ENCODE measurements at regions not wholly inside any gene's neighbourhood (a gene's known extent, or its start where the extent isn't known, plus 50 kb on each side); places are given as distances from the start of the nearest gene placed in this dataset.
A peak's percentile ranks its signal among the peaks of the same experiment; 100 is the strongest.

GRCh38 chr6:100171533-100172321, 177.7 kb upstream of the MCHR2 start:
- peaks cover 6% of the 10 kb centered on the region for H3K4me1 ChIP-seq (ENCODE audit: low read depth)

GRCh38 chr6:100168148-100168547, 174.1 kb upstream of the MCHR2 start:
- no peak overlapping the region for H3K27ac ChIP-seq
- TF ChIP-seq CTCF (IDR thresholded peaks at IDR 0.05; ENCODE audit: low read depth, low read length): no peak
- no peak overlapping the region for H3K4me3 ChIP-seq
- no peaks in the 10 kb centered on the region for H3K9me3 ChIP-seq (ENCODE audit: low read depth)
- peaks cover 3% of the 10 kb centered on the region for H3K4me1 ChIP-seq (ENCODE audit: low read depth)
- H3K27me3 ChIP-seq: no peaks in the 10 kb centered on the region
- no peaks in the 10 kb centered on the region for H3K36me3 ChIP-seq
- DNase-seq (ENCODE audit: low read depth in 1 of 2, low spot score in 1 of 2): no peak

More at GRCh38 chr6:100171533-100172321, 177.7 kb upstream of the MCHR2 start:
- DNase-seq (ENCODE audit: low read depth in 1 of 2, low spot score in 1 of 2): peak in 1 of 2 donors; percentile 52
- H3K9me3 ChIP-seq (ENCODE audit: low read depth): no peaks in the 10 kb centered on the region
- no peak overlapping the region for H3K4me3 ChIP-seq
- H3K27ac ChIP-seq: no peak overlapping the region
- H3K27me3 ChIP-seq: no peaks in the 10 kb centered on the region
- no peaks in the 10 kb centered on the region for H3K36me3 ChIP-seq
- no peak for TF ChIP-seq CTCF (IDR thresholded peaks at IDR 0.05; ENCODE audit: low read depth, low read length)

- Histone ChIP-seq H3K4me3 (no peak overlapping the region), H3K4me1 (ENCODE audit: low read depth) (peaks cover 5% of the 10 kb centered on the region)
Observed at GRCh38 chr6:100167585-100167984, 173.6 kb upstream of the MCHR2 start.

GRCh38 chr6:100166956-100167355, 172.9 kb upstream of the MCHR2 start:
- H3K27ac ChIP-seq: no peak overlapping the region
- H3K4me1 ChIP-seq (ENCODE audit: low read depth): peaks cover 5% of the 10 kb centered on the region
- DNase-seq (ENCODE audit: low read depth in 1 of 2, low spot score in 1 of 2): peak in 1 of 2 donors; percentile 32
- no peak overlapping the region for H3K4me3 ChIP-seq
- no peaks in the 10 kb centered on the region for H3K36me3 ChIP-seq
- H3K9me3 ChIP-seq (ENCODE audit: low read depth): no peaks in the 10 kb centered on the region
- H3K27me3 ChIP-seq: no peaks in the 10 kb centered on the region
- no peak for TF ChIP-seq CTCF (IDR thresholded peaks at IDR 0.05; ENCODE audit: low read depth, low read length)

More at GRCh38 chr6:100167585-100167984, 173.6 kb upstream of the MCHR2 start:
- H3K27me3 ChIP-seq: no peaks in the 10 kb centered on the region
- DNase-seq (ENCODE audit: low read depth in 1 of 2, low spot score in 1 of 2): no peak
- no peak overlapping the region for H3K27ac ChIP-seq
- no peaks in the 10 kb centered on the region for H3K36me3 ChIP-seq
- no peak for TF ChIP-seq CTCF (IDR thresholded peaks at IDR 0.05; ENCODE audit: low read depth, low read length)
- no peaks in the 10 kb centered on the region for H3K9me3 ChIP-seq (ENCODE audit: low read depth)

GRCh38 chr6:100165442-100165841, 171.4 kb upstream of the MCHR2 start:
- Histone ChIP-seq H3K9me3 (ENCODE audit: low read depth) (no peaks in the 10 kb centered on the region), H3K4me3 (no peak overlapping the region), H3K4me1 (ENCODE audit: low read depth) (peaks cover 5% of the 10 kb centered on the region), H3K27ac (no peak overlapping the region), H3K27me3 (no peaks in the 10 kb centered on the region), H3K36me3 (no peaks in the 10 kb centered on the region)
- no peak for DNase-seq (ENCODE audit: low read depth in 1 of 2, low spot score in 1 of 2)
- TF ChIP-seq CTCF (IDR thresholded peaks at IDR 0.05; ENCODE audit: low read depth, low read length): no peak
